GM18498 (cell line): ENCODE measurements at regions not wholly inside any gene's neighbourhood (a gene's known extent, or its start where the extent isn't known, plus 50 kb on each side); places are given as distances from the start of the nearest gene placed in this dataset.
A peak's percentile ranks its signal among the peaks of the same experiment; 100 is the strongest.

Experiments used
- ATAC-seq: cut with Tn5 transposase; IDR thresholded peaks from one replicate; pipeline ENCODE4 v1.9.1; 2021; ENCODE audit warnings: mild to moderate bottlenecking, moderate library complexity; ENCODE audit not compliant: unreplicated experiment

GRCh38 chr12:93287149-93287548 is 90.6 kb upstream of the NUDT4 start:
- ATAC-seq = no peak

DNA sequence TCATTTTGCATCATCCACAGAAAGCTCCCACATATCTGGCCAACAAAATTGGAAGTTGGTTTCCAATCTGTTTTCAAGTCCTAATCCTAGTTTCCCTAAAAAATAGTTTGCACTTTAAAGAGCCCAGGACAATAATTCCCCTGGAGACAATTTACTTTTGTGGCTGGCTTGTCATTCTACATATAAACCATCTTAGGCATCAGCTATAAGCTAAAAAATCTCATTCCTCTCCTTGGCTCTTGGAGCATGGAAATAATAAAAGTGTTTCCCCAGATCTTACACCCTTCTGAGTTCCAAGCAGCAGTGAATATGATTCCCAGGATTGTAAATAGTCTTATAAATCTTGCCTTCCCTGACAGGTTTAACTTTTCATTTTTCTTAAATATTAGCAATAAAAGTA is 89.1 kb upstream of the NUDT4 start:
- no peak for ATAC-seq

DNA sequence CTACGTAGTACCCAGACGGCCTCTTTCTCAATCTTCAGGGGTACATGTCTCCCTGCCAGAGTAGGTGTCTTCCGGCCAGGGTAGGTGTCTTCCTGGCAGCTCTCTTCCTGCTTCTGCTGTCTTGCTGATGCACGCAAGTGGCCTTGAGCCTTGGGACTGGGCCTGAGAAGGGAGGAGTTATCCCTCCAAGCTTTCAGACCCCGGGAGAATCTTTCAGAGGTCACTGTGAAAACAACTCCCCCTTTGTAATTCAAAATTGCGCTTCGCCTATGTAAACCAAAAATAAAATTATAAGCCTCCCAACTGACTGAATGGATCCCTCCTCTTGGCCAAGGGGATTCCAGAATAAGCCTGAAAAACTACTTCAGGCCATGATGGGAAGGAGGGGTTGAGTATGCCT is 87.3 kb upstream of the NUDT4 start:
- ATAC-seq = no peak

GRCh38 chr12:93292213-93292612 is 85.5 kb upstream of the NUDT4 start:
- ATAC-seq = no peak

DNA sequence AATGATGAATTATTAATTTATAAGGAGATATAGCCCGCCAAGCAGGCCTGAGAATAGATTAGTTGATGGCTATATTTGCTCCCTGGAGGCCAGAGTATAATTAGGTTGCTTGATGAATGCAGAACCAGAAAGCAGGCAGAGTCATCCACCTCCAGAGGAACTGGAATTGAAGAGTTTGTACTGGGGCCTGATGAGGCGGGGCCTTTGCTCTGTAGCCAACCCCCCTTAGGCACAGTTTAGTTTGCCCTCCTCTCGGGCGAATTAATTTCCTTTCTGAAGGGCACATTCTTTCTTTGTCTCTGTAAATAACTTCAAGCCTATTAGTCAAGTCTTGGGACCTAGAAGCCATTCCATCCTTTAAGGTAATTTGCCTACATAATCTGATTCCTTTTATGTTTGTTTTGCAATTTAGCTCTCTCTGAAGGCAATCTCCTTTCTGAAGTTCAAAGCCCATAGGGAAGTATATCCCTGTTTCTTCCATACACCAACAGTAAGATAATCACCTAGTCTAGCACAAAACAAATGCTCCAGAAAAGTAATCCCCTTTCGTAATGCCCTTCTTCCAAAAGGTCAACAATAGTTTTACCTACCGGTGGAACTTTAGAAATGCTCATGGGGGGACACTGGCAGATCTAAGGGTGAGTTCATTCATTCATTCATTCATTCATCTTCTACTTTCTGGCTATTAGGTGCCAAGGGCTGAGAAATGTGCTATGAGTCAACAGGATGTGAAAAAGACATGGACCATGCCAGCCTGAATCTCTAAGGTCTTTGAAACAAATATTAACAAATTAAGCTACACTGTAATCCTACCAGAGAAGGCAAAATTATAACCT is 84.8 kb upstream of the NUDT4 start:
- ATAC-seq = no peak

GRCh38 chr12:93297032-93297431 is 80.7 kb upstream of the NUDT4 start:
- peak; percentile 92 for ATAC-seq

GRCh38 chr12:93297536-93297935 is 80.2 kb upstream of the NUDT4 start:
- ATAC-seq = no peak

GRCh38 chr12:93299262-93299846 is 78.4 kb upstream of the NUDT4 start:
- no peak for ATAC-seq

DNA sequence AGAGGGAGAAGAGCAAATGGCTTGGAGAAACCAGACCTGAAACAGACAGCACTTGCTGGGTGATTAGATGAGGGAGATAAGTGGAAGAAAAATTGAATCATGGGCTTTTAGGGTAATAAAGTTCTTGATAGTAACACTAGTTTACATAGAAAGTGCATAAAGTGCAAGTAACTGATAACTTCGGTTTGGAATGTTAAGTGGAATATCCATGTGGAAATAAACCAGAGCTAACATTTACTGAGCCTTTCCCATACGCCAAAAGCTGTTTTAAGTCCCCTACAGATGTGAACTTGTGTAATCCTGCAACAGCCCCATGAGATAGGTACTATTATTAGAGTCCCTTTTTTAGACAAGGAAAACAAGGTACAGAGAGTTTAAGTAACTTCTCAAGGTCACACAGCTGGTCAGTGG is 77.1 kb upstream of the NUDT4 start:
- no peak for ATAC-seq

GRCh38 chr12:93302331-93303229 is 75.1 kb upstream of the NUDT4 start:
- ATAC-seq = no peak

GRCh38 chr12:93306636-93307035 is 71.1 kb upstream of the NUDT4 start:
- ATAC-seq = no peak

DNA sequence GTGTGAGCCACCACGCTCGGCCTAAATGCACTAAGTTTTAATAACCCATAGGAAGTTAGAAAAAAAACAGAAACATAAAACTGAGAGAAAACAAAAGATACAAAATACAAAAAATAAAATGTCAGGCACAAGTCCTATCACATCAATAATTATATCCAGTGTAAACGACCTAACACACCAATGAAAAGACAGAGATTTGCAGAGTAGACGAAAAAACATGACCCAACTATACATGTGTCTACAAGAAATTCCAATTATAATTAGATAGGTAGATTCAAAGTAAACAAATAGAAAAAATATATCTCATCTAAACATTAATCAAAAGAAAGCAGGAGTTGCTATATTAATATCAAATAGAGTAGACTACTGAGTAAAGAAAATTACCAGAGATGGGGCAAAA is 69.4 kb upstream of the NUDT4 start:
- no peak for ATAC-seq

DNA sequence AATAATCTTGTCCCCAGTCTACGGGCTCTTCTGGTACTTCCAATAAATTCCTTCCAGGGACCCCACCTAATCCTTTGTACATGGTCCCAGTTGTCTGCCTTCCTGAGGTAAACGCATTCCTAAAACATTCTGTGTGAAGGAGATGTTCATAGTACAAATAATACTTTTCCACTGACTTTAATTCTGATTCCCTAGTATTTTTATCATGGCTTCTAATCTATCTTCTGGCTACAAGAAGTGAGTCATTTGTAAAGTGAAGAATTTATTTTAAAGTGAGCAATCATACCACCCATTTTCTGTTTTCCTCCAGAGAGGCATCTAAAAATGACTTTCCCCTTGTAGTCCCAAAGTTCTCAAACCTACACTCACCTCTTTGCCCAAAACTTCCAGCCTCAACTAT is 65.9 kb upstream of the NUDT4 start:
- no peak for ATAC-seq

GRCh38 chr12:93314177-93314497 is 63.6 kb upstream of the NUDT4 start:
- ATAC-seq = no peak

DNA sequence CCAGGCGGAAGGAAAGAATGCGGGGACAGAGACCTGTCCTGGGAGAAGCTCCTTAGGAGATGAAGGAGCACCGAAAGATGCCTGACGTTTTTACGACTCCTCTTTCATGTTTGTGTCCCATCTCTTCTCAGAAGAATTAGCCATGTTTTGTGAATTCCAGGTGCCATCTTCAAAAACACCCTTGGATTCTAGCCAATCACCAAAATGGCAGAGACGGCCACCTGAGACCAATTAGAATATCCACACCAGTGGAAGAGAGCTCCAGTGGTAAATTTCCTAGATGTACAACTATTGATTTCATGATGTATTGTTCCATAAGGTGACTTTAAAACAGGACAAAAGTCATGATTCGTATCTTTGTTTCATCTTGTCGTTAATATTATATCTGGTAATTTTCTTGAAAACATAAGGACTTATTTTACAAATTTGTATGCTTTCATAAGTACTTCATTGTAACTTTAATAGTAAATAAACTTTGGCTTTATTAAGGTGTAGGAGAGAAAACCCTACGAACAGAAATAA is 62.3 kb upstream of the NUDT4 start:
- no peak for ATAC-seq

DNA sequence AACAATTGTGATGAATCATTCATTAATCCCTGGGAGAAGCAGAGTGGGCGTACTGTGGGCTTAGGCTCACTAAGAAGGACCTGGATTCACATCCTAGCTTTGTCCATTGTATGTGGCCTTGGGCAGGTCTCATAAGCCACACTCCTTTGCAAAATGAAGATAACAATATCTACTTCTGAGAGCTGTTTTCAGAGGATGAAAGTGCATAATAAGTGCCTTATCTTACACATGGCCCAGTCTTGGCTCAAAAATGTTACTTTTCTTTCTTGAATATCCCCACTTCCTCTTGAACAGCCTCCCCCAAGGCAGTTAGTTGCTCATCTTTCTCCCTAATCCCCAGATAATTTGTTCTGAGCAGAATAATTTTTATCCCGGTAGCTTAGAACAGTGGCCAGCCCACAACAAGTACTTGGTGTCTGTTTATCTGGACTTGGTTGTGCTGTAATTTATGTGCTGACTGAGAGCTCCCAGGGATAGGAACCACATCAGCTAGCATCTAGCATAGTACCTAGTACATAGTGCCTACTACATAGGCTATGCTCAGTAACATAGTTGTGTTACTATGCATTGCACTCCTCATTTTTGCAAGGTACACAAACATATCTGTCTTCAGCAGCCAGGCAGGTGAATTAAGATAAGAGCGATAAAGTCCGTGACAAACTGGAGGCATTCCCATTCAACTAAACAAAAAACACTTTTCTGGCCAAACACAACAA is 61.7 kb upstream of the NUDT4 start:
- no peak for ATAC-seq

GRCh38 chr12:93316623-93316971 is 61.1 kb upstream of the NUDT4 start:
- ATAC-seq = no peak

DNA sequence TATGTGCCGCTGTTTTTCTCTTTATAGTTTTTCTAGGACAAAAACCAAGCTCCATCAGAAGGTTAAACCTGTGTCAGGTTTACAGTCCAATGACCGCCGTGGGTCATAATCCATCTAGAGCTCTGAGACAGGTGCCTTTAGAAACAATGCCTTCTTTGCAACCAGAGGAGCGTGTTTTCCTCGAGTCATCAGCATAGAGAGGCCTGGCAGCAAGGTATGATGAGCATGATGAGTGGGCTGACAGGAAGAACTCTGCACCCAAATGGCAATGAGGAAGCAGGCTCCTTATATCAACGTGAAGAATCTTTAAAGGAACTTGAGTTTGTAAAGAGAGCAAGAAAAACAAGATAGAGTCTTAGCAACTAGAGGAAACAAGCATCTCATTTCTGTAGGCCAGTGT is 60.5 kb upstream of the NUDT4 start:
- ATAC-seq = no peak

DNA sequence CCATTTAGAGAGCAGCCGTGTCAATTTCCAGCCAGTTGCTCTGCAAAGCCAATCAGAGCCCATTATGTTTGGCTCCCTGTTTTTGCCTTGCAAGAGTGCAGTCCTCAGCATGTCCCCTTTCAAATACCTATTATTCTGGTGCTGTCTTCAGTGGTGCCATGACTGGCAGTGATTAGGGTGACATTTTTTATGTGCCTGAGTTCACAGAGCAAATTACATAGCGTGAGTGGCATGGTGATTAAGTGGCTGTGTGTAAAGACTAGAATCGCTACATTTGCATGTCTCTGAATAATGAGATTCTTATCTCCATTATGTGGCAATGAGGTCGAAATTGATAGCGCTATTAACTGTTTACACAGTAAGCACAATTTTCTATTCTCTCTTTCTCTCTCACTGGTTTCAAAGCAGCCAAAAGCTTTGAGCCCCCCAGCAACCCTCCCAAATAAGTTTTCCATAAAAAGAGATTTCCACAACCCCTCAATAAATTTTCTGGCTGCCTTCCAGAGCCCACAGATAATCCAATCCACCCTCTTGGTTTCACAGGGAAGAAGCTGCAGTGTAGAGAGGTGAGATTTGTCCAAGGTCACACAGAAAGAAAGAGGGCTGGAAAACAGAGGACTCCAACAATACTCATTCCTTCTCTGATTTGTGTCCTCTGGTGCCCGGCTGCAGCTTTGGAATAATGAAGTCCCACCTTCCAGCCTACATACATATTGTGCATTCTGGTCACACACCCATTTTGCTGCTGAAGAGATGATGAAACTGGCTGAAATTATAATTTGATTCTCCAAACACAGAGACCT is 58.8 kb upstream of the NUDT4 start:
- ATAC-seq = no peak

GRCh38 chr12:93319523-93320050 is 58.1 kb upstream of the NUDT4 start:
- no peak for ATAC-seq
